ENCODE measurements at regions not wholly inside any gene's neighbourhood (a gene's known extent, or its start where the extent isn't known, plus 50 kb on each side); places are given as distances from the start of the nearest gene placed in this dataset.

GRCh38 chr7:88586219-88586618, 173.3 kb upstream of the ZNF804B start:
- TF ChIP-seq YY1 (IDR thresholded peaks at IDR 0.05; ENCODE audit: low read depth) (no peak), CREB1 (IDR thresholded peaks at IDR 0.05; ENCODE audit: low read depth) (no peak), EP300 (IDR thresholded peaks at IDR 0.05; ENCODE audit: borderline replicate concordance) (no peak)
